Gastrocnemius medialis (tissue), 4 donors: ENCODE measurements at regions not wholly inside any gene's neighbourhood (a gene's known extent, or its start where the extent isn't known, plus 50 kb on each side); places are given as distances from the start of the nearest gene placed in this dataset.

ENCODE experiments used
- ATAC-seq, 2 donors: fragments of 150-250 bp; one replicate each; pipeline ENCODE4 v1.9.1; 2016
- DNase-seq, 2 donors: peaks; one replicate each; pipeline ENCODE4 v3.0.0-alpha.2; 2019
- H3K27ac ChIP-seq, 4 donors: fragments of 200-600 bp; sonication (generic); 1 replicate in 1 of 4; 2 replicates in 3 of 4; pipeline ENCODE4 v1.5.1; 2016 to 2018; ENCODE audit warnings: mild to moderate bottlenecking in 2 of 4, moderate library complexity in 1 of 4
- H3K27me3 ChIP-seq, 3 donors: fragments of 200-600 bp; sonication (generic) in 2 of 3; 1 replicate in 1 of 3; 2 replicates in 2 of 3; pipeline versions ENCODE4 v1.5.1 to v1.6.0; 2016 to 2019; ENCODE audit warnings: mild to moderate bottlenecking in 1 of 3, moderate library complexity in 1 of 3
- H3K36me3 ChIP-seq, 2 donors: fragments of 200-600 bp; sonication (generic) in 1 of 2; one replicate each; pipeline ENCODE4 v1.5.1; 2017 to 2018
- H3K4me1 ChIP-seq, 2 donors: fragments of 200-600 bp; sonication (generic) in 1 of 2; one replicate each; pipeline ENCODE4 v1.5.1; 2016 to 2017; ENCODE audit warnings: mild to moderate bottlenecking in 2 of 2
- H3K4me3 ChIP-seq, 4 donors: fragments of 200-600 bp; sonication (generic) in 3 of 4; 1 replicate in 1 of 4; 2 replicates in 3 of 4; pipeline ENCODE4 v1.5.1; 2016 to 2019; ENCODE audit warnings: mild to moderate bottlenecking in 2 of 4
- H3K9me3 ChIP-seq, 3 donors: fragments of 200-600 bp; sonication (generic) in 2 of 3; 1 replicate in 1 of 3; 2 replicates in 2 of 3; pipeline ENCODE4 v1.5.1; 2016 to 2019
- POLR2A ChIP-seq, 2 donors: fragments of 450-650 bp; IDR thresholded peaks; one replicate each; pipeline ENCODE4 v1.6.1; 2017; ENCODE audit warnings: antibody characterized with exemption in 2 of 2, mild to moderate bottlenecking in 2 of 2, moderate library complexity in 2 of 2
- in situ Hi-C, 4 donors: fragments of 200-750 bp; cut with MboI; loops; one replicate each; pipeline versions ENCODE4 v1.15.0 to v1.8.0; 2017; ENCODE audit warnings: low sequenced_read_pairs in 4 of 4
- intact Hi-C: fragments of 100-400 bp; cut with DNase I; formaldehyde crosslinking; loops from one replicate; pipeline ENCODE4 v1.15.1; 2023; ENCODE audit warnings: low total_unique reads
- TF ChIP-seq, protein P1 (sequence below), 5 experiments: fragments of 450-650 bp in 3 of 5; fragments of 200-600 bp in 2 of 5; sonication (generic) in 2 of 5; IDR thresholded peaks in 4 of 5; conservative IDR thresholded peaks in 1 of 5; 1 replicate in 4 of 5; 2 replicates in 1 of 5; pipeline ENCODE4 v1.5.1; 2016 to 2019; ENCODE audit warnings: antibody characterized with exemption in 5 of 5, mild to moderate bottlenecking in 3 of 5, moderate library complexity in 3 of 5

- Histone ChIP-seq H3K9me3 (no peaks in the 10 kb centered on the region), H3K4me1 (no peaks in the 10 kb centered on the region), H3K27me3 (no peaks in the 10 kb centered on the region), H3K36me3 (no peaks in the 10 kb centered on the region), H3K4me3 (no peak overlapping the region), H3K27ac (no peak overlapping the region)
- DNase-seq (no peak), ATAC-seq (no peak)
- intact Hi-C loops (no loop called here), in situ Hi-C loops (no loop called here)
- no peak for TF ChIP-seq POLR2A (IDR thresholded peaks at IDR 0.05)
- TF ChIP-seq, protein P1, sequence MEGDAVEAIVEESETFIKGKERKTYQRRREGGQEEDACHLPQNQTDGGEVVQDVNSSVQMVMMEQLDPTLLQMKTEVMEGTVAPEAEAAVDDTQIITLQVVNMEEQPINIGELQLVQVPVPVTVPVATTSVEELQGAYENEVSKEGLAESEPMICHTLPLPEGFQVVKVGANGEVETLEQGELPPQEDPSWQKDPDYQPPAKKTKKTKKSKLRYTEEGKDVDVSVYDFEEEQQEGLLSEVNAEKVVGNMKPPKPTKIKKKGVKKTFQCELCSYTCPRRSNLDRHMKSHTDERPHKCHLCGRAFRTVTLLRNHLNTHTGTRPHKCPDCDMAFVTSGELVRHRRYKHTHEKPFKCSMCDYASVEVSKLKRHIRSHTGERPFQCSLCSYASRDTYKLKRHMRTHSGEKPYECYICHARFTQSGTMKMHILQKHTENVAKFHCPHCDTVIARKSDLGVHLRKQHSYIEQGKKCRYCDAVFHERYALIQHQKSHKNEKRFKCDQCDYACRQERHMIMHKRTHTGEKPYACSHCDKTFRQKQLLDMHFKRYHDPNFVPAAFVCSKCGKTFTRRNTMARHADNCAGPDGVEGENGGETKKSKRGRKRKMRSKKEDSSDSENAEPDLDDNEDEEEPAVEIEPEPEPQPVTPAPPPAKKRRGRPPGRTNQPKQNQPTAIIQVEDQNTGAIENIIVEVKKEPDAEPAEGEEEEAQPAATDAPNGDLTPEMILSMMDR (IDR thresholded peaks at IDR 0.05 in 4 of 5, conservative IDR thresholded peaks at IDR 0.05 in 1 of 5) = no peak
These were observed 389.6 kb downstream of the ADCYAP1 start for GRCh38 chr18:1294229-1294628.

DNA sequence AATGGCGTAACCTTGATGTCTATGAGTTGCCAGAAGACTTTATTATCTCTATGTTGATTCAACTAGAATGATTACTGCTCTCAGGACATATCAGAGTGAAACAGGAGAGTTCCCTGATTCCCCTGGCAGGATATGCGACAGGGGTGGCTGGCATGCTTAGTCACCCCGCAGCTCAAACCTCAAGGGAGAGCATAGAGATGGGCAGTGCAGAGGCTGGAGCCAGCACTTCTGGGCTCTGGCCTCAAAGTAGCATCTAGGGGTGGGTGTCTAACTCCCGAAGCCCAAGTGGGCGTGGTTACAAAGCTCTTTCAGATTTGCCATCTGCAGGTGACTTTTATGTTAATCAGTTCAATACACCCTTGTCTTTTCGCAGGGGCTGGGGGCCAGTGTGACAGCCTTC, 391.6 kb downstream of the ADCYAP1 start:
- no peaks in the 10 kb centered on the region for H3K9me3 ChIP-seq
- TF ChIP-seq, protein P1 (IDR thresholded peaks at IDR 0.05 in 4 of 5, conservative IDR thresholded peaks at IDR 0.05 in 1 of 5) = no peak
- TF ChIP-seq POLR2A (IDR thresholded peaks at IDR 0.05) = no peak
- intact Hi-C loops (no loop called here), in situ Hi-C loops (no loop called here)
- DNase-seq (no peak), ATAC-seq (no peak)
- H3K4me1 ChIP-seq = no peaks in the 10 kb centered on the region
- no peak overlapping the region for H3K27ac ChIP-seq
- H3K4me3 ChIP-seq = no peak overlapping the region
- no peaks in the 10 kb centered on the region for H3K36me3 ChIP-seq
- H3K27me3 ChIP-seq = no peaks in the 10 kb centered on the region

DNA sequence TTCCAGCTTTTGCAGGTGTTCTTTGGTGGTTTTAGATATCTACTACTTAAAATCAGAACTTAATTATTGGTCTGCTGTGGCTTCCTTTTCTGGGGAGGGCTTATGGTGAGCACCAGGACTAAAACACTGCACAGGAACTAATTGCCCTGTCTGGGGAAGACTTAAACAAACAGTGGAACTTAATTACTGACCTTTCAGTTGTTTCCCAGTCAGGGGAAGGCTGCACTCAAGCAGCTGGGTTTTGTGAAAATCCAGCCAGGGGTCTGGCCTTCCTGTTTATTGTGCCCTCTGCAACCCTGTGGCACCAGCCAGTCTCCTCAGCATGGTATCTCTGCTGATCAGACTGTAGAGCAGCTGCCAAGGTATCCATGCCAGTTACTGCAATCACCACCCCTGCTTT, 398.2 kb downstream of the ADCYAP1 start:
- H3K9me3 ChIP-seq = no peaks in the 10 kb centered on the region
- no peaks in the 10 kb centered on the region for H3K27me3 ChIP-seq
- H3K4me3 ChIP-seq = no peak overlapping the region
- H3K4me1 ChIP-seq = no peaks in the 10 kb centered on the region
- no peak for TF ChIP-seq POLR2A (IDR thresholded peaks at IDR 0.05)
- TF ChIP-seq, protein P1 (IDR thresholded peaks at IDR 0.05 in 4 of 5, conservative IDR thresholded peaks at IDR 0.05 in 1 of 5) = no peak
- ATAC-seq (no peak), DNase-seq (no peak)
- H3K36me3 ChIP-seq = no peaks in the 10 kb centered on the region
- no peak overlapping the region for H3K27ac ChIP-seq
- in situ Hi-C loops (no loop called here), intact Hi-C loops (no loop called here)

DNA sequence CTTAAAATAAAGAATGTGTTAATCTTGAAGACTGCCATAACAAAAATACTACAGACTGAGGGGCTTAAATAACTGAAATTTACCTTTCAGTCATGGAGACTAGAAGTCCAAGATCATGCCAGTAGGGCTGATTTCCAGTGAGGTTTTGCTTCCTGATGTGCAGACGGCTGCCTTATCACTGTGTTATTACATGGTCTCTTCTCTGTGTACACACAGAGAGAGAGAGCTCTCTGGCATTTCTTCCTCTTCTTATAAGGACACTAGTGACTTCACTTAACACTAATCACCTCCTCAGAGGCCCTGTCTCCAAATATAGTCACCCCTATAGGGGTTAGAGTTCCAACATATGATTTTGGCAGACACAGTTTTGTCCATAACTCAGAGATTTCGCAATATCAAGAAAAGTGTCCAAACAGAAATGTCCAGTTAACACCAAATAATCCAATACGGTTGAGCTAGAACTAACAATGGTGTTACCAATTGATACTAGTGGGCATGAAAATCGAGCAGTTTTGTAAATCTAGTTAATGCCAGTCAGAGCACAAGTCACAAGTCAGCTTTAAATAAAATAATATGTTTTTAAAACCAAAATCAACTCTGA, 399.8 kb downstream of the ADCYAP1 start:
- no peak for TF ChIP-seq POLR2A (IDR thresholded peaks at IDR 0.05)
- TF ChIP-seq, protein P1 (IDR thresholded peaks at IDR 0.05 in 4 of 5, conservative IDR thresholded peaks at IDR 0.05 in 1 of 5) = no peak
- H3K36me3 ChIP-seq = no peaks in the 10 kb centered on the region
- intact Hi-C loops = no loop called here
- H3K27ac ChIP-seq = no peak overlapping the region
- no peaks in the 10 kb centered on the region for H3K4me1 ChIP-seq
- H3K9me3 ChIP-seq = no peaks in the 10 kb centered on the region
- H3K27me3 ChIP-seq = no peaks in the 10 kb centered on the region
- DNase-seq (no peak), ATAC-seq (no peak)
- no peak overlapping the region for H3K4me3 ChIP-seq
- in situ Hi-C loops = no loop called here

GRCh38 chr18:1306641-1307040, 402.0 kb downstream of the ADCYAP1 start:
- Histone ChIP-seq H3K4me3 (no peak overlapping the region), H3K27me3 (no peaks in the 10 kb centered on the region), H3K27ac (no peak overlapping the region), H3K9me3 (no peaks in the 10 kb centered on the region), H3K4me1 (no peaks in the 10 kb centered on the region), H3K36me3 (no peaks in the 10 kb centered on the region)
- intact Hi-C loops (no loop called here), in situ Hi-C loops (no loop called here)
- DNase-seq = no peak
- TF ChIP-seq POLR2A (IDR thresholded peaks at IDR 0.05) = no peak
- TF ChIP-seq, protein P1 (IDR thresholded peaks at IDR 0.05 in 4 of 5, conservative IDR thresholded peaks at IDR 0.05 in 1 of 5) = no peak
- no peak for ATAC-seq
